GM21723 (cell line): ENCODE measurements at regions not wholly inside any gene's neighbourhood (a gene's known extent, or its start where the extent isn't known, plus 50 kb on each side); places are given as distances from the start of the nearest gene placed in this dataset.
"Not testable (repeated sequence)": the region's sequence is repeated elsewhere in the genome, so short reads cannot be mapped to it uniquely, and the experiment has no call there.

Experiments
- ATAC-seq: cut with Tn5 transposase; IDR thresholded peaks from one replicate; pipeline ENCODE4 v1.9.1; 2021; ENCODE audit warnings: mild to moderate bottlenecking, moderate library complexity; ENCODE audit not compliant: unreplicated experiment

DNA sequence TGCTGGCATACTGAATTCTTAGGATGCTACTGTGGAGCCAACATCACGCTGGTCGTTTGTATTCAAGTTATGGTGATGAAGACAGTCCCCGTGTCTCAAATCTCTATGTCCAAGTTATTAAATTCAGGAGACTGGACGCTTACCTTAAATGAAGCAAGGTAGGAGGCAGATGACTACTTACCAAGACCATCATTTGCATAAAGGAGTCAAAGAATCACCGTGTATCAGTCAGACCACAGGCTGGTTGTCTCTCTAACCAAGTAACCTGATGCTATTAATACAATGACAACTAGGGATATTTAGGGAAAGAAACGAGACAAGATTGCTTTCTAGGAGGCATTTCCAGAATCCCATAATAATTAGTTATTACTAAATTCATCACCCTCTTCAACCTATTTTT, 78.1 kb upstream of the FRMD6 start:
- ATAC-seq, result no peak

DNA sequence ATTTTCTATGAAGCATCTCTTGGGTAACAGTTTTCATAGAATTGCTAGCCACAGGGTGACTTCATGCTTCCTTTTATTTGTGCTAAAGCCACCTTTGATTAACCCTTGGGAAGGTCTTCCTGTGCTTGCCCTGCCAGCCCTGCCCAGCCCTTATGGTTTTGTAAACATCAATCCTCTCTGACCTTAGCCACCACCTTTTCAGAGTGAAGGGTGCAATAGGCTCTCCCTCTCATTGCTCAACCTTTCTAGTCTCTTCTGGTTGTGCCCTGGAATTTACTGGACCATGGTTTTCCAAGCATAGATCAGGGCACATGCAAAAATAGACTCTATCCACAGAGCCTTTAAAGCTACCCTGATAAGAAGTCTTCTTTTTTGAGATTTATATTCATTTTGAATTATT, 77.7 kb upstream of the FRMD6 start:
- no peak for ATAC-seq

DNA sequence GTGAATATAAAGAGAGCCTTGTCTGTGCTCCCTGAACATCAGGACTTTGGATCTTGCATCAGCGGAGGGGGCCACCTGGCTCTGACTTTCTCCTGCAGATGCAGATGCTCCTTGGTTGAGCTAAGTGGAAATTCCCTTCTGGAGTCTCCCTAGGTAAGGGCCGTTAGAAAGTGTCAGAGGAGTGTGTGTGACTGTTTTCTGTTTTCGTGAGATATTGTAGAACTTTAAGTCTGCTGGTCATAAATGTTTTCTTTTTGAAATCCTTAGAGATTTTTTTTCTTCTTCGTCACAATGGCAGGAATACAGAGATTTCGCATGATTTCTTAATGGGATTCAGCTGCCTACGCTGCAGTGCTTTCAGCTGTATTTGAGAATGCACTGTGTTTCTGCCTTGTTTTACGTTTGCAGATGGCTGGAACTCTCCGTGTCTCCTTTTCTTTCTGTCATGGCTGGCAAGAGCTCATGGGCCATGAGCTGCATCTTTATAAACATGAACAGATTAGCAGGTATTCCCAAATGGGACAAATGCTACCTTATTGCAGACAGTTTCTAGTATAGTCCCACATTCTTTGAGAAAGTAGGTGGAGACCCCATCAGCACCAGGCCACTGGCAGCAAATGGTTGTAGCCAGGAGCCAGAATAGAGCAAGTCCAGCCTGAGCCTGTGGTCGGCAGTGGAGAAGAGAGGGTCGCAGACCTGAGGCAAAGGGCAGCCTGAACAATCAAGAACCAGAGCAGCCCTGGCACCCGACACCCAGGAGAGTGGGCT, 76.2 kb upstream of the FRMD6 start:
- ATAC-seq, result no peak

- no peak for ATAC-seq
Observed at GRCh38 chr14:51576117-51576430, 75.6 kb upstream of the FRMD6 start.

- ATAC-seq, result no peak
Observed at GRCh38 chr14:51576879-51577278, 74.8 kb upstream of the FRMD6 start.

GRCh38 chr14:51578853-51579252, 72.9 kb upstream of the FRMD6 start:
- ATAC-seq, result no peak

DNA sequence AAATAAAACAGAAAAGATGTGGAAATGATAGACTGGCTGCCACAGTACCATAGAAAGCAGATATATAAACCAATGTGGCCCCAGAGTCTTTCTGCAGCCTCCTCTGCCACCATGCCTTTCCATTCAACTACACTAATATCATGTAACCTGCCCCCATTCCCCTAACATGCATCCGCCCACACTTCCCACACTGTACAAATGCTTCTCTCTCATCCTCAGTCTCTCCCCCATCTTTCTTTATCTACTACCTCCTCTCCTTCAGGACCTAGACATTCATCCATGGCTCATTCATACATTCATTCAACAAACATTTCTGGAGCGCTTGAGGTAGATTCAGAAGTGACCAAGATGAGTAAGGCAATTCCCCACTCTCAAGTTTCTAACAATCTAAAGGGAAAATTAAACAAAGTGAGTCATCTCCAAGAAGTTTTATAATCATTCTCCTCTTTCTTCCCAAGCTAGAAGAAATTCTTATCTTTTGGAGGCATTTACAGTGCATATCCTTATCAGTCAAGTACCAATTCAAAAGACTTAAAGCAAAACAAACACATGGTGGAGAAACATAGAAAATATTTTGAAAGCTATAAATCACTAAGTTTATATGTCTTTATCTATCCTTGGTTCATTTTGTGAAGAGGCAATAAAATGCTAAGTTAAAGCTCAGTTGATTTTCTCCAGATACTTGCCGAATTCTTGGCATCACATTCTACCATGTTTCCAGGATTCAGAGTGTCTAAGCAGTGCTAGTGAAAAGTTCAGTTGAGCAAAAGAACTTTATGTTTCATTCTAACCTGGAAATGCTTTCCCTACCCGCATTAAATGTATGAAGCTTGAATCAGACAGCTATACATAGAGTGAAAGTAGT, 70.5 kb upstream of the FRMD6 start:
- ATAC-seq, result no peak

DNA sequence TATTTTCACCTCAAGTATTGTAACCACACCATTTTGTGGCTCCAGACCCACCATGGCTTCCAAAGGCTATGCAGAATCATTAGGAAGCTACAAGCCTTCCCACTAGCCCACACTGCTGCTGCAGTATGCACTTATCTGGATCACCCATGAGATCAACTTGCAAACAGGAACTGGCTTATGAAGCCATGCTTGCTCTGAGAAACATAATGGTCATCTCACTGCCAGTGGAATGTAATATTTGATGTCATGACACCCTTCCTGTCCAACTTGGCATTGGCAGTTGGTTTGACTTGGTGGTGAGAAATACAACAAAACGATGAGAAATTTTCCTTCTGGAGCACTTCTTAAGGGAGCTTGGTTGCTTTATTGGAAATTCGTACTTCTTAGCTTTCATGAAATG, 69.3 kb upstream of the FRMD6 start:
- ATAC-seq, result no peak

GRCh38 chr14:51585055-51585454, 66.7 kb upstream of the FRMD6 start:
- no peak for ATAC-seq

- no peak for ATAC-seq
Observed at GRCh38 chr14:51592836-51593235, 58.9 kb upstream of the FRMD6 start.

DNA sequence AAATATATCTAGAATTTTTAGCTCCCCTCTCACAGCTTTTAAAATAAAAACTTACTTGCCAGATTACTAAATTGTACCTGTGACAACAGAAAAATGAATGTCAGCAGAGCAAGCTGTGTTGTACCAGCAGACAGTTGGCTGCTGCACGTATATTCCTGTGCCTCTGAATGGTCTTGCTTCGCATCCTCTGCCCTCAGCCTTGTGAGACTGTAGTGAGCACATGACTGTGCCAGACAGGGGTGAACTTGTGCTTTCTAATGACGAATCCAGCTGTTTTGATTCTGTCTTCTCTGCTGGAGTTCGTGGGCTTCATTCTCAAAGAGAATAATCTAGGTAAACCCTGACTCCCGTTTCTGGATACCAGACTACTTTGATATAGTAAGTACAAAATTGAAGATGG, 58.3 kb upstream of the FRMD6 start:
- ATAC-seq, result no peak

DNA sequence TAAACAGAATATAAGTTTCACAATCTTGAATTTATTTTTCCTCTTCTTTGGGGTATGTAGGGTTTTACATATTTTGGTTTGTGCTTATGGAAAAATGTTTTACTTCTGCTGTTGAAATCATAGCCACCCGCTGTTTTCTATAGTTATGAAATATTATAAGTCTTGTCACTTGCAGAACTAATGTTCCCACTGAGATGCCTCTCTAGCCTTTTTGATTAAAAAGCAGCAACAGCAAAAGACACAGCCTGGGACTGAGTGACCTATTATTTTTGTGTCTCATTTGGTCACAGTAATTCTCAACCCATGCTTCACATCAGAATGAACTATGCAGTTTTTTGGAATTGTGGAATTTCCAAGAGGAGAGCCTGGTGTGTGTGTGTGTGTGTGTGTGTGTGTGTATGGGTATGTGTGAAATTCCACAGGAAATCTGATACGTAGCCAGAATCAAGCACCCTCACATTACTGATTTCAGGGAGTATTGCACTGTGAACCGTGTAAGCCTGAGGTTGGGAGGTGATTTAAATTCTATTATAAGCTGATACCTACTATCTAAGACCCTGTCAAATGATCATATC, 55.7 kb upstream of the FRMD6 start:
- no peak for ATAC-seq

- no peak for ATAC-seq
Observed at GRCh38 chr14:51596488-51597117, 55.1 kb upstream of the FRMD6 start.

DNA sequence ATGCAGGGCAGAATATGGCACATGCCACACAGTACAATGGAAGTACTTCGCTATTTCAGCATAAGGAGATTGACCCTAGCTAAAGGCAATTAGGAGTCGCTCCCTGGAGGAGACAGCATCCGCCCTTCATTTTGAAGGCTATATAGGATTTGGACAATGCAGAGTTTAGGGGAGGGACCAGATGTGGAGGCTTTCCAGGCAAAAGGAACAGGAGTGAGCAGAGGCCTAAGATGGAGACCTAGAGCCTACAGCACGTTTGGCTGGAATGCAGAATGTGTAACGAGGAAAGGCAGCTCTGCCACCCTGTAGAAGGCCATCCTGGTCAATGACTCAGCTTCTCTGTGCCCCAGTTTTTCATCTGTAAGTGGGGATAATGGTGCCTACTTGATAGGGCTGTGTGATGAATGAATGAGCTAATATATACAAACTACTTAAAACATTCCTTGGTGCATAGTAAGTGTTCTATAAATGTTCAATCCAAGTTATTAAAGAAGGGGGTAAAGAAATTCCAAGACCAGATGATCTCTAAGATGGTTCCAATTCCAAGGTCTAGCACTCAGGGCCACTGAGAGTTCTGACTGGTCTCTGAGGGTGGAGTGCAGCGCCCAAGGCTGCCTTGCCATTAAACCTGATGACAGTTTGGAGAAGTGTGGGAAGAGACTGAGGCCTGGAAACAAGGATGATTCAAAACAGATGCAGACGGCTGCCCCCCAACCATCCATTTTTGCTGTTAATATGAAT, 54.3 kb upstream of the FRMD6 start:
- no peak for ATAC-seq

DNA sequence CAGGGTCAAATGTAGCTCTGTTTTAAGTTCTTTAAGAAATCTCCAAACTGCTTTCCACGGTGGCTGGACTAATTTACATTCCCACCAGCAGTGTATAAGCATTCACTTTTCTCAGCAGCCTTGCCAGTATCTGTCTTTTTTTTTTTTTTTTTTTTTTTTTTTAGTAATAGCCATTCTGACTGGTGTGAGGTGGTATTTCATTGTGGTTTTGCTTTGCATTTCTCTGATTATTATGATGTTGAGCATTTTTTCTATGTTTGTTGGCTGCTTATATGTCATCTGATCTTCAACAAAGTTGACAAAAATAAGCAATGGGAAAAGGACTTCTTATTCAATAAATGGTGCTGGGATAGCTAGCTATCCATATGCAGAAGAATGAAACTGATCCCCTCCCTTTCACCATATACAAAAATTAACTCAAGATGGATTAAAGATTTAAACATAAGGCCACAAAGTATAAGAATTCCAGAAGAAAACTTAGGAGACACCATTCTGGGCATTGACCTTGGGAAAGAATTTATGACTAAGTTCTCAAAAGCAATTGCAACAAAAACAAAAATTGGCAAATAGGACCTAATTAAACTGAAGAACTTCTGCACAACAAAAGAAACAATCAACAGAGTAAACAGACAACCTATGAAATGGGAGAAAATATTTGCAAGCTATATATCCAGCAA, 52.6 kb upstream of the FRMD6 start:
- ATAC-seq, result not testable (repeated sequence)

DNA sequence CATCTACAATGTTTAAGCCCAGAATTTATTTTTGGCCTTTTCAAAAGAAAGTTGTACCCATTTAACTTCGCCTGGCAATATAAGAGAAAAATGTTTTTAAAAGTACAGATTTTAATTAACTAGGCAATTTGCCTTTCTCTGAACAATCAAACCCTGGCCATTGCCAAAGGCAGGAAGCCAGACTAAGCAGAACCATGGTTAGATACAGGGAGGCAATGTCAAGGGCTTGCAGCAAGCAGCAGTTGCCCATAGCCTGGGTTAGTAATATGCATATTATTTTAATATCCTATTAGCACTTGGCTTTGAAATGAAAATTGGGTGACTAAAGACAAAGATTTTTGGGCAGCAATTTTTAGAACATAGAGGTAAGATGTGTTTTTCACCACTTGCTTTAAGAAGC, 51.1 kb upstream of the FRMD6 start:
- no peak for ATAC-seq
